GM10266 (cell line): ENCODE measurements at regions not wholly inside any gene's neighbourhood (a gene's known extent, or its start where the extent isn't known, plus 50 kb on each side); places are given as distances from the start of the nearest gene placed in this dataset.

Experiments
- DNase-seq: peaks from one replicate; pipeline ENCODE4 v3.0.0; 2012; ENCODE audit errors: extremely low spot score
- TF ChIP-seq, protein P1 (sequence below): IDR thresholded peaks from 2 replicates; pipeline ENCODE4 v1.5.1; 2012; ENCODE audit warnings: mild to moderate bottlenecking, low read depth; ENCODE audit not compliant: control insufficient read depth, insufficient read depth; ENCODE audit errors: missing control alignments

DNA sequence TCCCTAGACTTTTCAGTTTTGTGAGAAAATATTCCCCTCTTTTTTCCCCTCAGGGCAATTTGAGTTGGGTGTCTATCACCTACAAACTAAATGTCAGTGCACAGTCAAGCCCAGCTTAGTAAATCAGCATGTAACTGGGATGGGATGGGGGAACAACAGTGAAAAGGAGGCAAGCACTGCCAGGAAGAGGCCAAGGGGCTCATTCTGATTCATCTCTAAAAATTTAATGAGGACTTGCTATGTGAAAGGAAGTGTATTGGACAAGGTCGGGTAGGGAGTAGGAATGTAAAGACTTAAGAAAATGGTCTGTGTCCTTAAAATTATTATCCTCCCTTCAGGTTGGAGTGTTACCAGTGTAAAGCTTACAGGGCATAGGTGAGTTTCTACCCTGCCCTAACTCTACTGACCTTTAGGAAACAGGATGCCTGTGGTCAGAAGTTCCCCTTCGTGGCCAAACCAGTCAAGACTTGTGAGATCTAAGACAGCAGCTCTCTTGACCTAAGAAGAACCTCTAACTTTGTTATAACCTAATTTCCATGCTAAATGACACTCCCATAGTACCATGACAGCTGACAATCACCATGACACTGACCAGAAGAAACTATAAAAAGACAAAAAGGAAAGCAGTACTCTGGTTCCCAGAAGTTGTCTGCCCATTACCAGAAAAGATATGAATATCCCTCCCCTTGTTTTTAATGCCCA lies 194.4 kb upstream of the LDB2 start:
- TF ChIP-seq, protein P1, sequence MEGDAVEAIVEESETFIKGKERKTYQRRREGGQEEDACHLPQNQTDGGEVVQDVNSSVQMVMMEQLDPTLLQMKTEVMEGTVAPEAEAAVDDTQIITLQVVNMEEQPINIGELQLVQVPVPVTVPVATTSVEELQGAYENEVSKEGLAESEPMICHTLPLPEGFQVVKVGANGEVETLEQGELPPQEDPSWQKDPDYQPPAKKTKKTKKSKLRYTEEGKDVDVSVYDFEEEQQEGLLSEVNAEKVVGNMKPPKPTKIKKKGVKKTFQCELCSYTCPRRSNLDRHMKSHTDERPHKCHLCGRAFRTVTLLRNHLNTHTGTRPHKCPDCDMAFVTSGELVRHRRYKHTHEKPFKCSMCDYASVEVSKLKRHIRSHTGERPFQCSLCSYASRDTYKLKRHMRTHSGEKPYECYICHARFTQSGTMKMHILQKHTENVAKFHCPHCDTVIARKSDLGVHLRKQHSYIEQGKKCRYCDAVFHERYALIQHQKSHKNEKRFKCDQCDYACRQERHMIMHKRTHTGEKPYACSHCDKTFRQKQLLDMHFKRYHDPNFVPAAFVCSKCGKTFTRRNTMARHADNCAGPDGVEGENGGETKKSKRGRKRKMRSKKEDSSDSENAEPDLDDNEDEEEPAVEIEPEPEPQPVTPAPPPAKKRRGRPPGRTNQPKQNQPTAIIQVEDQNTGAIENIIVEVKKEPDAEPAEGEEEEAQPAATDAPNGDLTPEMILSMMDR: no peak
- DNase-seq: peak; percentile 5

DNA sequence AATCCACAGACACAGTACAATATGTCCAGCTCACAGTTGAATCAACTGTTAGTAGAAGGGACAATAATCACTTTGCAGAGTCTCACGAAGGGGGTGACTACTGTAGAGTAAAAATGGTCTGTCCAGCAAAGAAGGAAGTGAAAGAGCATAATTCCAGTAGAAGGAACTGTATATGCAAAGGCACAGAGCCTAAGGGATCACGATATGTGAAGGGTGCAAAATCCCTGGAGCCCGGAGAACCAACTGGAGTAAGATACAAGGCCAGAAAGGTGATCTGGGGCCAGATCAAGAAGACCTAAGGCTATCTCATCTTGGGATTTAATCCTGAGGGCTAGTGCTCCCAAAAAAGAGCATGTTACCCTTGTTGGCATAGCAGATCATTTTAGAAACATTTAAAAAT lies 192.7 kb upstream of the LDB2 start:
- no peak for DNase-seq
- TF ChIP-seq, protein P1: no peak

DNA sequence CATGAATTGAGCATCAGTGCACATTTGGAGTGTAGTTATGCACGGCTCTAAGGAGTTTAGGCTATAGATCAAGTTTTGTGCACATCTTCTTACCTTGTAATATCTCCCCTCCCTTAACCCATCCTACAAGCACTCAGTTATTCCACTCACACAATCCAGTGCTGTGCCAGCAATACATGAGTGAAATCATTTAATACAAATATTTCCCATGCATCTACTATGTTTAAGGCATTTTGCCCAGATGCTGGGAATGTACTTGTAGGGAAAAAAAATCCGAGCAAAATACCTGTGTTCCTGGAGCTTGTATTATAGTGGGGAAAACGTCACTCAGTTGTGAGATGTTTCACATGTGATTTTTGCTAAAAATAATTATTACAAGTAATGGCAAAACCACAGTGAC lies 191.6 kb upstream of the LDB2 start:
- DNase-seq: no peak
- TF ChIP-seq, protein P1: no peak

- TF ChIP-seq, protein P1: no peak
- DNase-seq: no peak
These were observed 187.0 kb upstream of the LDB2 start for GRCh38 chr4:17085416-17085815.

GRCh38 chr4:17082186-17082585 lies 183.7 kb upstream of the LDB2 start:
- TF ChIP-seq, protein P1: no peak

GRCh38 chr4:17081179-17081578 lies 182.7 kb upstream of the LDB2 start:
- TF ChIP-seq, protein P1: no peak
- no peak for DNase-seq

More at GRCh38 chr4:17082186-17082585, 183.7 kb upstream of the LDB2 start:
- DNase-seq: no peak

- TF ChIP-seq, protein P1: no peak
- no peak for DNase-seq
These were observed 178.7 kb upstream of the LDB2 start for GRCh38 chr4:17077105-17077504.
